Mesenteric fat pad (tissue), 1 donor: ENCODE measurements at regions not wholly inside any gene's neighbourhood (a gene's known extent, or its start where the extent isn't known, plus 50 kb on each side); places are given as distances from the start of the nearest gene placed in this dataset.
A peak's percentile ranks its signal among the peaks of the same experiment; 100 is the strongest.
"Not testable (repeated sequence)": the region's sequence is repeated elsewhere in the genome, so short reads cannot be mapped to it uniquely, and the experiment has no call there.

Experiments used
- DNase-seq: peaks from one replicate; pipeline ENCODE4 v3.0.0-alpha.2; 2020; ENCODE audit warnings: low spot score
- donor health status: DM: yes; HTN: yes; CAD: no.

DNA sequence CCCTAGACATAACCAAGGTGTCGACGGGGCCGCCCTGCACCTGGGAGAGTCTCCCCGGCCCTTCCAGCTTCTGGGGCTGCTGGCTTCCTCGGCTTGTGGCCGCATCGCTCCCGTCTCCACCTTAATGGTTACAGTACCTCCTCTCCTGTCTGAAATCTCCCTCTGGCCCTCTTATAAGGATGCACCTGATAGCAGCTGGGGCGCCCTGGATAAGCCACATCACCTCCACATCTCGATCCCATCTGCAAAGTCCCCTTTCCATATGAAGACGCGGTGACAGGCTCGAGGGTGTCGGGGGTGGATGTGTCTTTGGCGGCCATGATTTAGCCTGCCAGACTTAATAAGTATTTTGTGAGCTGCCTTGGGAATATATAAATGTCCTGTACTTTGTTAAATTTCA lies 169.0 kb downstream of the NPIPB11 start:
- DNase-seq: peak; percentile 33

- DNase-seq: peak; percentile 71
These were observed 169.5 kb downstream of the NPIPB11 start for GRCh38 chr16:29237023-29237422.

GRCh38 chr16:29235836-29236370 lies 170.6 kb downstream of the NPIPB11 start:
- DNase-seq: peak; percentile 67

- peak; percentile 71 for DNase-seq
These were observed 171.8 kb downstream of the NPIPB11 start for GRCh38 chr16:29234536-29235275.

- DNase-seq: not testable (repeated sequence)
These were observed 172.7 kb downstream of the NPIPB11 start for GRCh38 chr16:29233705-29234404.

DNA sequence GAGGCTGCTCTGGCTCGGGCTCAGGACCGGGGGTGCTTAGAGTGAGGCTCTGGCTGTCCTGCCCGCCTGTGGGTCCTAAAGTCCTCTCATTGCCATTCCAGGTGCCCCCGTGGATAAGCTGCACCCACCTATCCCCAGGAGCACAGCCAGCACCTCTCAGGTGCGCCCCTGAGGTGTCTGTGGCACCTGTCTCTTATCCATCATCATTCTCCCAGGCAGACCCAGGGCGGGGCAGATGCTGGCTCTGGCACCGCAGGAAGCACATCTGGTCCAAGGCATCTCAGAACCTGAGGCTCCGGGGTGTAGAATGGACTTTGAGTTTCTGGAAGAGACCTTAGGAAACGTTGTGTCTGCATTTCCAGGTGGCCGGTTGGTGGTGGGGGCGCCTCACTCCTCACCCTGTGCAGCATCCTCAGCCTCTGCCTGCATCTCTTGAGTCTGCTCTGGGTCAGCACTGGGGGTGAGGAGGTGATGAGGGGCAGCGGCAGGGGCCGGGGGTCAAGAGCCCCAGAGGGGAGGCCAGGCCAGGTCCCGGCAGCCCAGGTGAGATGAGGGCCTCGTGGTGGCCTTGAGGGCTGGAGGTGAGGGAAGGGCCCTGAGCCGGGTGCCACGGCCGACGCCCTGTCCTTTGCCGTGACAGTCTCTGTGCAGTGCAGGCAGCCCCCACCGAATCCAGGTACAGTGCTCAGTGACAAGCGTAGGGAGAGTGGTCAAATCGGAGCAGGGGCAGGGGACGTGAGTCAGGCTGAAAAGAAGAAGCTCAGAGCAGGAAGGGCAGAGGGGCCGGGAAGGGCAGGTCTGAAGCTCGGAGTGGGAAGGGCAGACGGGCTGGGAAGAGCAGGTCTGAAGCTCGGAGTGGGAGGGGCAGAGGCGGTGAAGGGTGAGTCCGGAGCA lies 173.5 kb downstream of the NPIPB11 start:
- peak; percentile 73 for DNase-seq

GRCh38 chr16:29232160-29232705 lies 174.3 kb downstream of the NPIPB11 start:
- peak; percentile 53 for DNase-seq

- DNase-seq: no peak
These were observed 175.3 kb downstream of the NPIPB11 start for GRCh38 chr16:29231244-29231643.

DNA sequence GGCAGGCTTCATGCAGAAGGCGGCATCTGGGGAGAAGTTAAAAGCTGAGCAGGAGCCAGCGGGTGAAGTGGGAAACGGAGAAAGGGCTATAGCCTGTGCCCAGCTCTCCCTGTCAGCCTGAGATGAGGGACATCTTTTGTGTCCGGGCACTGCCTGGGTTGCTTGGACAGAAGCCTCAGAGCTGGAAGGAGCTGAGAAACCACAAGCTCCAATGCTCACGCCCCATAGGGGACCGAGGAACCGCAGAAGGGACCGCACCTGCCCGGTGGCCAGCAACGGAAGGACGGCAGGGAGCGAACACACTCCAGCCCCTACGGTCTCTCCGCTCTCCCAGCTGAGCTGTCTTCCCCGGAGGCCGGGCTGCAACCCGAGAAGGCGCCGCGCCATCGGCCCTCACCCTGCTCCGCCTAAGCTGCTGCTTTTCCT lies 175.8 kb downstream of the NPIPB11 start:
- DNase-seq: no peak

DNA sequence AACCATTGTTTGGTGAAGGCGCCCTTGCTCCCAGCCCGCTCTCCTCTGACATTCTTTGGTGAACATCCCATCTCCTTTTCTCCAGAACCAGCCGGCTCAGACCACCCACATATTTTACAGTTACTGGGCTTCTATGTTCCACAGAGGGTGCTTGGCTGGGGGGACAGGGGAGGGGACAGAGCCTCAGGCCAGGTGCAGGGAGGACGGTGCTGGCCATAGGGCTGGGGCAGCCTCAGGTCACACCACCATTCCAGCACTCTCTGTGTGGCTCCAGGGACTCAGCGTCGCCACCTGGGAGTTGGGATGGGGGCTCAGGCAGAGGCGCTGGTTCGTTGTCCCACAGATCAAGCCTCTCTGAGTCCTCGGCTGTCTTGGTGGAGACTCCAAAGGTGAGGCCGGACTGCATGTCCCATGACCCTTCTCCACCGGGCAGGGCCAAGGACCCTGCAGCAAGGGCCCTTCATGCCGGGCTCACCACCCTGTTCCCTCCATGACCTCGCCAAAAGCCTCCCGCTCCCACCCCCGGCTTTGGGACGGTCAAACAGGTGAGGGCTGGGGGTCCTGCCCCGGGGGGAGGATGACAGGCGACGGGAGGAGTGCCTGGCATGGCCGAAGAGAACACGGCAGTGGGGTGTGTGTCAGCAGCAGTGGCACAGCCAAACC lies 176.4 kb downstream of the NPIPB11 start:
- DNase-seq: not testable (repeated sequence)

- DNase-seq: not testable (repeated sequence)
These were observed 176.9 kb downstream of the NPIPB11 start for GRCh38 chr16:29229616-29230005.

- DNase-seq: not testable (repeated sequence)
These were observed 177.6 kb downstream of the NPIPB11 start for GRCh38 chr16:29228664-29229611.

DNA sequence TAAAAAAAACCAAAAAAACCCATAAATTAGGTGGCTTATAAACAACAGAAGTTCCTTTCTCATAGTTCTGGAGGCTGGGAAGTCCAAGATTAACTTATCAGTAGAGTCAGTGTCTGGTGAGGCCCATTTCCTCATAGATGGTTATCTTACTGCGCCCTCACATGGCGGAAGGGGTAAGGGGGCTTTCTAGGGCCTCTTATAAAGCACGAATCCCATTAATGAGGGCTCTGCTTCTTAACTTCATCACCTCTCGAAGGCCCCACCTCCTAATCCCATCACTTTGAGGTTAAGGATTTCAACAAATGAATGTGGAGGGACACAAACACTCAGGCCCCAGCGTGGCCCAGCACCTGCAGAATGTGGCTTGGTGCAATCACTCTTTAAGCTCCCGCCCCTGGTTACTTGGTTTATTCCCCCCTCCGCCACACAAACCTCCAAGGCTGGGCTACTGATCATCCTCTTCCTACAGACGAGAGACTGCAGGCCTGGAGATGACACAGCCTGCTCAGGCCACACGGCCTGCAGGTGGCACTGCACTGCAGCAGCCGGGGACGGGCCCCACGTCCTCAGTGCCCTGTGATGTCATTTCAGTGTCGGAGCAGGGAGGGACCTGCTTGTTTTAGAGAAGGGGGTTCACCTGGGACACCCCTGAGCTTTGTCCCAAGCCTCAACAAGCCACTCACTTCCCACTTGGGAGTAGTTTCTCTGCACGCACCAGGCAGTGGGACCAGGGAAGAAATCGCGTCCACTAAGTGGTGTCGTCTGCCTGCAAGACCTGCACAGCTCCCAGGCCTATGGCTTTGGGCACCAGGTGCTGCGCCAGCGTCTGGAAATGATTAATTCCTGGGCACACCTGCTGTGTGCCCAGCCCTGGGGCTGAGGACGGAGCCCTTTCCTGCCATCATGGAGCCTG lies 178.5 kb downstream of the NPIPB11 start:
- not testable (repeated sequence) for DNase-seq

DNA sequence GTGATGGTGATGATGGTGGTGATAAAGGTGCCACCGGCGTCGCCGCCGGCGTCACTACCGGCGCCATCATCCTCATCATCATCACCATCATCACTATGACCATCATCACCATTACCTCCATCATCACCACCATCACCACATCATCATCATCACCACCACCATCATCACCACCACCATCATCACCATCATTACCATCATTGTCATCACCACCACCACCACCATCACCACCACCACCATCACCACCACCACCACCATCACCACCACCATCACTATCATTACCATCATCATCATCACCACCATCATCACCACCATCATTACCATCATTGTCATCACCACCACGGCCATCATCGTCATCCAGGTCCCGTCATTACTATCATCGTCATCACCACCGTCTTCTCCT lies 179.7 kb downstream of the NPIPB11 start:
- DNase-seq: no peak

DNA sequence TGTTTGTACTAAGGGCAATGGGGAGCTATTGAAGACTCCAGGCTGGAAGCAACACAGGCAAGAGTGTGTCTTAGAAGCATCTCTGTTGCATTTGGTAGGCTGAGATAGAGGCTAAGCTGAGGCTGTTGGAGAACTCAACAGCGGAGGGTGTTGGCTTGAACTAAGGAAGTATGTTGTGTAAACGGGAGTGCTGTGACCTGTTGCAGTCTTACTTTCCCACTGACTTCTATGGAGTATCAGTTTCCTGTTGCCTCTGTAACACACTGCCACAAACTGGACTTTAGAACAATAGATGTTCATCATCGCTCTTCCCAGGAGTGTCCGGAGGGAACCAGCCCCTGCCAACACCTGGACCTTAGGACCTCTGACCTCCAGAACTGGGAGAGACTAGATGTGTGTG lies 181.8 kb downstream of the NPIPB11 start:
- DNase-seq: not testable (repeated sequence)

- DNase-seq: not testable (repeated sequence)
These were observed 183.9 kb downstream of the NPIPB11 start for GRCh38 chr16:29222615-29223014.

GRCh38 chr16:29222008-29222407 lies 184.5 kb downstream of the NPIPB11 start:
- not testable (repeated sequence) for DNase-seq

DNA sequence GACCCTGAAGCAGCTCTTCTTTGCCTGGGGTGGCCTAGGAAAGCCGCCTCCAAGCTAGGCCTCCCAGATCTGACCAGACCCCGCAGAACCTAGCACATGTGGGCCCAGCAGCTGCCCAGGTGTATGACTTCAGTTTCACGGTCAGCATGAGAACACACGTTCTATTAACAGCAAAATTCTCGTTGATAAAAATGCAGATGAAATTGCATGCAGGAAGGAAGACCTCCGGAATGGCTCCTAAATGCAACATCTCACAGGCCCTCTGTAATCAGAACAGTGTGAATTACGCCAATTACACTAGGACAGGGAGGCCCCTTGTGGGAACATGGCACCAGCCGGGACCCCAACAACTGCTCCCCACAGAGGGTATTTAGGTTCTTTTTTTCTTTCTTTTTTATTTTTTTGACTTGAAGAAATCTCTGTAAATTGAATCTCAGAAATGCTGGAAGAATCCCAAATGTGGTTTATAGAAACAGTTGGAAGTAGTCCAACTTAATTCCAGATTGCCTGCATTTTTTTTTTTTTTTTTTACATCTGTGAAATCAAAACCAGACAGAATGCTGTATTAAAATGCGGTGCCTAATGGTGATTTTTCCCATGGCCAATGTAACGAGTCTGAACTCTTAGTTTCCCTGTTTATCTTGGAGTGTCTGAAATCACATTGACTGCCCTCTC lies 185.1 kb downstream of the NPIPB11 start:
- DNase-seq: not testable (repeated sequence)
